ENCODE measurements at regions not wholly inside any gene's neighbourhood (a gene's known extent, or its start where the extent isn't known, plus 50 kb on each side); places are given as distances from the start of the nearest gene placed in this dataset.

DNA sequence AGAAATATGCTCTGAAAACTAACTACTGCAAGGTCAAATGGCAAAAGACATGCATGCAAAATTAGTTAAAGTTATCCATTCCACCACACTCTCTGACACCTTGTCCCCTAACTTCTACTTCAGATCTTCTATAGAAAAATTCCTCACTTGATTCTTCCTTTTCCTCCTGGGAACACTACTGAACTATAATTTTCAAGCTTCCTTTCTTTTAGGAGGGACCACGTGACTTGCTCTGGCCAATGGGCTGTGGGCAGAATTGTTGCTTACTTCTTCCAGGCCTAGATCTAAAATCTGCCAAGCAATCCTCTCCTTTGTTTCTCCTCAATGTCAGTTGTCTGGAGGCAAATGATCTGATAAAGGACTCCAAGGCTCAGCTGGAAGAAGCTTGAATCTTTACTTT is 441.0 kb downstream of the CDK5RAP2 start:
- H3K4me3 ChIP-seq: no peak overlapping the region
- no peaks in the 10 kb centered on the region for H3K27me3 ChIP-seq (ENCODE audit: control insufficient read depth in 3 of 3, insufficient read depth in 3 of 3, low read length in 2 of 3)
- no peak overlapping the region for H3K9ac ChIP-seq (ENCODE audit: insufficient read depth in 1 of 2, low read length in 2 of 2)
- ATAC-seq (ENCODE audit: insufficient read depth, low FRiP score) (no peak), DNase-seq (no peak)
- no peaks in the 10 kb centered on the region for H3K36me3 ChIP-seq (ENCODE audit: control insufficient read depth in 4 of 4, insufficient read depth in 4 of 4, low read length in 4 of 4)
- H3K9me3 ChIP-seq (ENCODE audit: control insufficient read depth in 4 of 4, insufficient read depth in 3 of 4, low read length in 3 of 4): peaks cover 0 to 5% (median 0%) of the 10 kb centered on the region in 4 donors
- 88 to 96% methylated on average over 1 of the region's 1 CpG for WGBS, 2 donors
- TF ChIP-seq, protein P1, sequence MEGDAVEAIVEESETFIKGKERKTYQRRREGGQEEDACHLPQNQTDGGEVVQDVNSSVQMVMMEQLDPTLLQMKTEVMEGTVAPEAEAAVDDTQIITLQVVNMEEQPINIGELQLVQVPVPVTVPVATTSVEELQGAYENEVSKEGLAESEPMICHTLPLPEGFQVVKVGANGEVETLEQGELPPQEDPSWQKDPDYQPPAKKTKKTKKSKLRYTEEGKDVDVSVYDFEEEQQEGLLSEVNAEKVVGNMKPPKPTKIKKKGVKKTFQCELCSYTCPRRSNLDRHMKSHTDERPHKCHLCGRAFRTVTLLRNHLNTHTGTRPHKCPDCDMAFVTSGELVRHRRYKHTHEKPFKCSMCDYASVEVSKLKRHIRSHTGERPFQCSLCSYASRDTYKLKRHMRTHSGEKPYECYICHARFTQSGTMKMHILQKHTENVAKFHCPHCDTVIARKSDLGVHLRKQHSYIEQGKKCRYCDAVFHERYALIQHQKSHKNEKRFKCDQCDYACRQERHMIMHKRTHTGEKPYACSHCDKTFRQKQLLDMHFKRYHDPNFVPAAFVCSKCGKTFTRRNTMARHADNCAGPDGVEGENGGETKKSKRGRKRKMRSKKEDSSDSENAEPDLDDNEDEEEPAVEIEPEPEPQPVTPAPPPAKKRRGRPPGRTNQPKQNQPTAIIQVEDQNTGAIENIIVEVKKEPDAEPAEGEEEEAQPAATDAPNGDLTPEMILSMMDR (IDR thresholded peaks at IDR 0.05; ENCODE audit: control extremely low read depth, extremely low read depth): no peak
- H3K27ac ChIP-seq (ENCODE audit: low read depth in 1 of 2, low read length in 1 of 2): no peak overlapping the region
- H3K4me1 ChIP-seq (ENCODE audit: control insufficient read depth in 5 of 5, insufficient read depth in 5 of 5, low read length in 5 of 5): no peaks in the 10 kb centered on the region

DNA sequence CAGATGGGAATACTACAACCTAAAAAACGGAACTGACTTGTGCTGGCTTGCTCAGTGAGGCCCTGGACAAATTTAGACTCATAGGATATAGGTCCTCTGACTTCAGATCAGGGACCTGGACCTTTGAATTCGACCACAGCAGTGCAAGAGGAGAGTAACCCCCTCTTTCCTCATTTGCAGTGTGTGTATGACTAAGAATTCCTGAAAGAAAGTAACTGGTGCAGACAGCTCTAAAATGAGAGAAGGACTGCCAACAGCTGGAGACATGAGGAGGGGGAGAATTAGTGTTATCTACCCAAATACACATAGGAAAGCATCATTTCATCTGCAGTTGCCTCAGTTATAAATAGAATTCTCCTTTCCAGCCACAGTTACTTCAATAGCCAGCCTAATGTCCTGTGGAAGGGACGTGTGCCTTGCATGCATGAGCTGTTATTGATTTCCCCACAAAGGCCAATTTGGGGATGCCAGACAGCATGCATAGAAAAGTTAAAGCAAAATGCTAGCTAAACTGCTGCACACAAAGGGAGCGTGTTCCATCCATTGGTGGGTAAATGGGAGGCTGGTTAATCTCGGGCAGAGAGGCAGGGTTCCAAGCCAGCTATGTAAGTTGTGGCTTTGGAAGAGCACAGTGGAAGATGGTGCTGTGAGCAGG is 442.7 kb downstream of the CDK5RAP2 start:
- TF ChIP-seq, protein P1 (IDR thresholded peaks at IDR 0.05; ENCODE audit: control extremely low read depth, extremely low read depth): no peak
- DNase-seq: no peak
- no peaks in the 10 kb centered on the region for H3K27me3 ChIP-seq (ENCODE audit: control insufficient read depth in 3 of 3, insufficient read depth in 3 of 3, low read length in 2 of 3)
- no peak overlapping the region for H3K27ac ChIP-seq (ENCODE audit: low read depth in 1 of 2, low read length in 1 of 2)
- H3K4me1 ChIP-seq (ENCODE audit: control insufficient read depth in 5 of 5, insufficient read depth in 5 of 5, low read length in 5 of 5): no peaks in the 10 kb centered on the region
- H3K9me3 ChIP-seq (ENCODE audit: control insufficient read depth in 4 of 4, insufficient read depth in 3 of 4, low read length in 3 of 4): peaks cover 0 to 9% (median 0%) of the 10 kb centered on the region in 4 donors
- no peaks in the 10 kb centered on the region for H3K36me3 ChIP-seq (ENCODE audit: control insufficient read depth in 4 of 4, insufficient read depth in 4 of 4, low read length in 4 of 4)
- H3K9ac ChIP-seq (ENCODE audit: insufficient read depth in 1 of 2, low read length in 2 of 2): no peak overlapping the region
- no peak for ATAC-seq (ENCODE audit: insufficient read depth, low FRiP score)
- H3K4me3 ChIP-seq: no peak overlapping the region
- 51 to 58% methylated on average over 5 of the region's 5 CpGs for WGBS, 2 donors

DNA sequence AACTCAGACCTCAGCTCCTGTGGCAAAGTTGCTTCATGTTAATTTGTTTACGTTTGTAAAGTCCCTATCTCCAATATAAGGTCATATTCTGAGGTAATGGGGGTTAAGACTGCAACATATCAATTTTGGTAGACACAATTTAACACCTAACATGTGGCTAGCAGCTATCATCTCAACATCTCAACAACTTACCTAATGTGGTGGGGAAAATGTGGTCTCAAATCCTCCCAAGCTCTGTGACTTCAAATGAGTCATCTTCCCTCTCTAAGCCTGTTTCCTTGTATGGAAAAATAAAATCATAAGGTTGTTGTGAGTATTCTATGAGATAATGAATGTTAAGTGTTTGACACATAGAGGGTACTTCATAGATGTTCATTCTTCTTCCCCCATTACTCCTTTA is 443.3 kb downstream of the CDK5RAP2 start:
- Histone ChIP-seq H3K9me3 (ENCODE audit: control insufficient read depth in 4 of 4, insufficient read depth in 3 of 4, low read length in 3 of 4) (peaks cover 0 to 9% (median 0%) of the 10 kb centered on the region in 4 donors), H3K27ac (ENCODE audit: low read depth in 1 of 2, low read length in 1 of 2) (no peak overlapping the region), H3K36me3 (ENCODE audit: control insufficient read depth in 4 of 4, insufficient read depth in 4 of 4, low read length in 4 of 4) (no peaks in the 10 kb centered on the region), H3K9ac (ENCODE audit: insufficient read depth in 1 of 2, low read length in 2 of 2) (no peak overlapping the region), H3K27me3 (ENCODE audit: control insufficient read depth in 3 of 3, insufficient read depth in 3 of 3, low read length in 2 of 3) (no peaks in the 10 kb centered on the region), H3K4me3 (no peak overlapping the region), H3K4me1 (ENCODE audit: control insufficient read depth in 5 of 5, insufficient read depth in 5 of 5, low read length in 5 of 5) (no peaks in the 10 kb centered on the region)
- DNase-seq: no peak
- 63 to 70% methylated on average over 1 of the region's 1 CpG for WGBS, 2 donors
- ATAC-seq (ENCODE audit: insufficient read depth, low FRiP score): no peak
- TF ChIP-seq, protein P1 (IDR thresholded peaks at IDR 0.05; ENCODE audit: control extremely low read depth, extremely low read depth): no peak

DNA sequence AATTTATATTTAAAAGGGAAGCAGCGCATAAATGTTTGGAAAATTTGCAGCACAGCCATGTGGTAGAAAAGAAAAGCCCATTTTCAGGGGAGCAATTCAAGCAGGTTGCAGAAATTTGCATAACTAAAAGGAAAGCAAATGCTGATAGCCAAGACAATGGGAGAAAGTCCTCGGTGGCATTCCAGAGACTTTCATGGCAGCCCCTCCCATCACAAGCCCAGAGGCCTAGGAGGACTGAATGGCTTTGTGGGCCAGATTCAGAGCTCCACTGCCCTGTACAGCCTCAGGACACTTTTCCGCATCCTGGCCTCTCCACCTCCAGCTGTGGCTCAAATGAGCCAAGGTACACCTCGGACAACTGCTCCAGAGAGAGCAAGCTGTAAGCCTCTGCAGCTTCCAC is 462.9 kb downstream of the CDK5RAP2 start:
- no peak for ATAC-seq (ENCODE audit: insufficient read depth, low FRiP score)
- Histone ChIP-seq H3K36me3 (ENCODE audit: control insufficient read depth in 4 of 4, insufficient read depth in 4 of 4, low read length in 4 of 4) (no peaks in the 10 kb centered on the region), H3K9me3 (ENCODE audit: control insufficient read depth in 4 of 4, insufficient read depth in 3 of 4, low read length in 3 of 4) (peaks cover 0 to 2% (median 0%) of the 10 kb centered on the region in 4 donors), H3K4me1 (ENCODE audit: control insufficient read depth in 5 of 5, insufficient read depth in 5 of 5, low read length in 5 of 5) (no peaks in the 10 kb centered on the region), H3K4me3 (no peak overlapping the region), H3K27me3 (ENCODE audit: control insufficient read depth in 3 of 3, insufficient read depth in 3 of 3, low read length in 2 of 3) (no peaks in the 10 kb centered on the region), H3K27ac (ENCODE audit: low read depth in 1 of 2, low read length in 1 of 2) (no peak overlapping the region), H3K9ac (ENCODE audit: insufficient read depth in 1 of 2, low read length in 2 of 2) (no peak overlapping the region)
- no peak for DNase-seq
- TF ChIP-seq, protein P1 (IDR thresholded peaks at IDR 0.05; ENCODE audit: control extremely low read depth, extremely low read depth): no peak
- WGBS, 2 donors: 86 to 94% methylated on average over 4 of the region's 4 CpGs

Measured in lung (tissue), 11 donors.